Keratinocyte (primary cell): ENCODE measurements at regions not wholly inside any gene's neighbourhood (a gene's known extent, or its start where the extent isn't known, plus 50 kb on each side); places are given as distances from the start of the nearest gene placed in this dataset.

Source experiments
- CTCF ChIP-seq, 3 experiments: IDR thresholded peaks in 1 of 3; conservative IDR thresholded peaks in 1 of 3; optimal IDR thresholded peaks in 1 of 3; 2 replicates in 2 of 3; 3 replicates in 1 of 3; pipeline versions ENCODE3 to v1.5.1; 2011; ENCODE audit warnings: low read length in 3 of 3, mild to moderate bottlenecking in 3 of 3, moderate library complexity in 2 of 3, control low read depth in 1 of 3, inconsistent platforms in 1 of 3; ENCODE audit not compliant: insufficient read depth in 2 of 3; ENCODE audit errors: extremely low read depth in 1 of 3
- EZH2 ChIP-seq: IDR thresholded peaks from one replicate; pipeline ENCODE4 v1.6.1; 2012; ENCODE audit warnings: inconsistent platforms, mild to moderate bottlenecking, low read length, moderate library complexity

GRCh38 chr15:27638958-27639357, 460.2 kb downstream of the OCA2 start:
- TF ChIP-seq CTCF (optimal IDR thresholded peaks at IDR 0.05 in 1 of 3, IDR thresholded peaks at IDR 0.05 in 1 of 3, conservative IDR thresholded peaks at IDR 0.05 in 1 of 3; ENCODE audit: extremely low read depth in 1 of 3, insufficient read depth in 2 of 3, low read length in 3 of 3) (no peak), EZH2 (no peak)
